Neural cell (in vitro differentiated cells): ENCODE measurements at regions not wholly inside any gene's neighbourhood (a gene's known extent, or its start where the extent isn't known, plus 50 kb on each side); places are given as distances from the start of the nearest gene placed in this dataset.

Experiments
- CTCF ChIP-seq: fragments of 450-650 bp; IDR thresholded peaks from 2 replicates; pipeline ENCODE4 v1.5.1; 2014; ENCODE audit warnings: antibody characterized with exemption, mild to moderate bottlenecking, moderate library complexity; ENCODE audit not compliant: poor library complexity, severe bottlenecking
- EP300 ChIP-seq: fragments of 450-650 bp; conservative IDR thresholded peaks from 2 replicates; pipeline ENCODE4 v1.6.1; 2014; ENCODE audit warnings: antibody characterized with exemption, mild to moderate bottlenecking, moderate library complexity; ENCODE audit not compliant: poor library complexity, severe bottlenecking
- POLR2AphosphoS5 ChIP-seq: IDR thresholded peaks from 2 replicates; pipeline ENCODE4 v1.6.1; 2012
- RAD21 ChIP-seq: fragments of 450-650 bp; conservative IDR thresholded peaks from 2 replicates; pipeline ENCODE4 v1.6.1; 2014; ENCODE audit warnings: antibody characterized with exemption, mild to moderate bottlenecking, moderate library complexity

- TF ChIP-seq CTCF: no peak
- TF ChIP-seq POLR2AphosphoS5: no peak
- TF ChIP-seq RAD21: no peak
- TF ChIP-seq EP300: no peak
These were observed 190.0 kb upstream of the GRAMD2B start for GRCh38 chr5:126233256-126233655.
